ENCODE measurements at regions not wholly inside any gene's neighbourhood (a gene's known extent, or its start where the extent isn't known, plus 50 kb on each side); places are given as distances from the start of the nearest gene placed in this dataset.

GRCh38 chr1:220348211-220348610 lies 76.0 kb upstream of the RAB3GAP2 start:
- DNase-seq (no peak), ATAC-seq (no peak)
- WGBS, 3 donors = 84 to 89% (median 86%) methylated on average over 7 of the region's 7 CpGs
- H3K27ac ChIP-seq = no peak overlapping the region
- intact Hi-C loops (cut with DNase I) = no loop called here
- no peaks in the 10 kb centered on the region for H3K36me3 ChIP-seq (ENCODE audit: insufficient read depth in 1 of 2, low read depth in 1 of 2)
- H3K4me1 ChIP-seq = no peaks in the 10 kb centered on the region
- H3K4me3 ChIP-seq = no peak overlapping the region
- no peaks in the 10 kb centered on the region for H3K9me3 ChIP-seq
- H3K27me3 ChIP-seq (ENCODE audit: insufficient read depth in 3 of 3, low read length in 2 of 3) = no peaks in the 10 kb centered on the region
- no peak for TF ChIP-seq CTCF (IDR thresholded peaks at IDR 0.05)

DNA sequence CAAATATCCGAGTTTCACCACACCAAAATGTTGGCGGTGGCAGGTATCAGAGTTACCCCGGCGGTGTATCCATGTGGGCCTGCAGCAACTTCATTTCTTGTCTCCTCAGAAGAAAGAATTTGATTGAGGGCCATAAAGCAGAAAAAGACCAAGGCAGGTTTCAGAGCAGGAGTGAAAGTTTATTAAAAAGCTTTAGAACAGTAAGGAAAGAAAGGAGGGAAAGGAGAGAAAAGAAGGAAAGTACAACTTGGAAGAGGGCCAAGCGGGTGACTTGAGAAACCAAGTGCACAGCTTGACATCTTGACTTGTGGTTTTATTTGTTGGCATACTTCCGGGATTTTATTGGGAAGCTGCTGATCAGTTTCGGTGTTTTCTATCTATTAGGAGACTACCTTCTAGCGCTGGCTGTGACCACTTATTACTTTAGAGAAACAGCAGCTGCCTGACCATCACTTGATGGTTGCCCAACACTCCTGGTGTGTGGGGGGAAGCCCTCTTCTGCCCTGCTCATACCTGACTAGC lies 75.5 kb upstream of the RAB3GAP2 start:
- 82 to 89% (median 84%) methylated on average over 8 of the region's 8 CpGs for WGBS, 3 donors
- intact Hi-C loops (cut with DNase I) = no loop called here
- H3K27me3 ChIP-seq (ENCODE audit: insufficient read depth in 3 of 3, low read length in 2 of 3) = no peaks in the 10 kb centered on the region
- H3K9me3 ChIP-seq = no peaks in the 10 kb centered on the region
- TF ChIP-seq CTCF (IDR thresholded peaks at IDR 0.05) = no peak
- ATAC-seq (no peak), DNase-seq (no peak)
- H3K4me1 ChIP-seq = no peaks in the 10 kb centered on the region
- H3K27ac ChIP-seq = no peak overlapping the region
- no peak overlapping the region for H3K4me3 ChIP-seq
- no peaks in the 10 kb centered on the region for H3K36me3 ChIP-seq (ENCODE audit: insufficient read depth in 1 of 2, low read depth in 1 of 2)

- Histone ChIP-seq H3K4me3 (no peak overlapping the region), H3K27ac (no peak overlapping the region), H3K9me3 (no peaks in the 10 kb centered on the region), H3K27me3 (ENCODE audit: insufficient read depth in 3 of 3, low read length in 2 of 3) (no peaks in the 10 kb centered on the region), H3K36me3 (ENCODE audit: insufficient read depth in 1 of 2, low read depth in 1 of 2) (no peaks in the 10 kb centered on the region), H3K4me1 (no peaks in the 10 kb centered on the region)
- DNase-seq = no peak
- intact Hi-C loops (cut with DNase I) = no loop called here
- WGBS, 3 donors = 78 to 82% (median 79%) methylated on average over 3 of the region's 3 CpGs
- no peak for ATAC-seq
- no peak for TF ChIP-seq CTCF (IDR thresholded peaks at IDR 0.05)
These were observed 72.5 kb upstream of the RAB3GAP2 start for GRCh38 chr1:220344745-220345144.

GRCh38 chr1:220342853-220343252 lies 70.6 kb upstream of the RAB3GAP2 start:
- ATAC-seq = no peak
- TF ChIP-seq CTCF (IDR thresholded peaks at IDR 0.05) = no peak
- 81 to 88% (median 87%) methylated on average over 5 of the region's 5 CpGs for WGBS, 3 donors

DNA sequence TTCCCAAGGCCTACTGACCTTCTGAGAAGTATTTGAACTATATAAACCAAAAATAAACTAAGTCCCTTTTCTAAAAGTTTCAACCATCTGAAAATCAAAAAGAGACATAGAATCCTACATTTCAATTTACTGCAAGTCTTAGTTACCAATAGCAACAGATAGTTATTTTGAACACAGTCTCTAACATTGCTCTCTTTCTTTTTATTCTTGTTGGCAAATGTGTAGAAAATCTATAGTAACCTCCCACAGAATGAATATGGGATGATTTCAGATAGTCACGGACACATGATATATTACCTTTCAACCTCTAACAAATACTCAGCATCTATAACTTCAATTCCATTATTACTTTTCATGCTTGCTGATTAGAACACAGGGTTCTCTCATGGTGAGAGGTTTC lies 68.9 kb upstream of the RAB3GAP2 start:
- Histone ChIP-seq H3K27me3 (ENCODE audit: insufficient read depth in 3 of 3, low read length in 2 of 3) (no peaks in the 10 kb centered on the region), H3K4me3 (no peak overlapping the region), H3K27ac (no peak overlapping the region), H3K36me3 (ENCODE audit: insufficient read depth in 1 of 2, low read depth in 1 of 2) (no peaks in the 10 kb centered on the region), H3K9me3 (no peaks in the 10 kb centered on the region), H3K4me1 (no peaks in the 10 kb centered on the region)
- DNase-seq (no peak), ATAC-seq (no peak)
- no peak for TF ChIP-seq CTCF (IDR thresholded peaks at IDR 0.05)
- intact Hi-C loops (cut with DNase I) = no loop called here
- WGBS, 3 donors = 76 to 87% (median 85%) methylated on average over 1 of the region's 1 CpG

More at GRCh38 chr1:220342853-220343252, 70.6 kb upstream of the RAB3GAP2 start:
- Histone ChIP-seq H3K4me1 (no peaks in the 10 kb centered on the region), H3K4me3 (no peak overlapping the region), H3K27ac (no peak overlapping the region), H3K36me3 (ENCODE audit: insufficient read depth in 1 of 2, low read depth in 1 of 2) (no peaks in the 10 kb centered on the region), H3K9me3 (no peaks in the 10 kb centered on the region), H3K27me3 (ENCODE audit: insufficient read depth in 3 of 3, low read length in 2 of 3) (no peaks in the 10 kb centered on the region)
- intact Hi-C loops (cut with DNase I) = no loop called here
- no peak for DNase-seq
